ENCODE measurements at regions not wholly inside any gene's neighbourhood (a gene's known extent, or its start where the extent isn't known, plus 50 kb on each side); places are given as distances from the start of the nearest gene placed in this dataset.

GRCh38 chr6:41426438-41426851, 91.0 kb downstream of the NCR2 start:
- no peak for FAIRE-seq
- Histone ChIP-seq H3K4me3 (ENCODE audit: control insufficient read depth in 2 of 3, extremely low read depth in 1 of 3, insufficient read depth in 2 of 3, low read depth in 1 of 3, low read length in 3 of 3) (no peak overlapping the region), H3K4me1 (ENCODE audit: control insufficient read depth, extremely low read depth, insufficient read depth, low read length) (peaks cover 7% of the 10 kb centered on the region), H3K4me2 (ENCODE audit: control insufficient read depth, extremely low read depth, insufficient read depth, low read depth, low read length) (no peak overlapping the region), H3K9me3 (ENCODE audit: control insufficient read depth, low read depth, low read length) (no peaks in the 10 kb centered on the region), H3K9ac (ENCODE audit: control insufficient read depth, extremely low read depth, insufficient read depth, low read length) (no peak overlapping the region), H3K27me3 (ENCODE audit: control insufficient read depth, extremely low read depth, insufficient read depth, low read length) (peaks cover 49% of the 10 kb centered on the region), H3K27ac (ENCODE audit: control insufficient read depth, insufficient read depth, low read length) (no peak overlapping the region), H3K36me3 (ENCODE audit: control insufficient read depth in 2 of 2, extremely low read depth in 1 of 2, insufficient read depth in 2 of 2, low read length in 2 of 2) (no peaks in the 10 kb centered on the region), H2AFZ (ENCODE audit: control insufficient read depth, low read length) (no peak overlapping the region), H4K20me1 (ENCODE audit: control insufficient read depth, extremely low read depth, insufficient read depth, low read length) (no peaks in the 10 kb centered on the region), H3K9me1 (ENCODE audit: control insufficient read depth, extremely low read depth, insufficient read depth, low read length) (no peaks in the 10 kb centered on the region), H3K79me2 (ENCODE audit: control insufficient read depth, insufficient read depth, low read length) (no peaks in the 10 kb centered on the region)
- no peak for DNase-seq (ENCODE audit: low read depth, low spot score)
- dilution Hi-C loops (cut with MboI; ENCODE audit: extremely low pct_ligation_motif_present, low sequenced_read_pairs): no loop called here
- TF ChIP-seq, protein P1, sequence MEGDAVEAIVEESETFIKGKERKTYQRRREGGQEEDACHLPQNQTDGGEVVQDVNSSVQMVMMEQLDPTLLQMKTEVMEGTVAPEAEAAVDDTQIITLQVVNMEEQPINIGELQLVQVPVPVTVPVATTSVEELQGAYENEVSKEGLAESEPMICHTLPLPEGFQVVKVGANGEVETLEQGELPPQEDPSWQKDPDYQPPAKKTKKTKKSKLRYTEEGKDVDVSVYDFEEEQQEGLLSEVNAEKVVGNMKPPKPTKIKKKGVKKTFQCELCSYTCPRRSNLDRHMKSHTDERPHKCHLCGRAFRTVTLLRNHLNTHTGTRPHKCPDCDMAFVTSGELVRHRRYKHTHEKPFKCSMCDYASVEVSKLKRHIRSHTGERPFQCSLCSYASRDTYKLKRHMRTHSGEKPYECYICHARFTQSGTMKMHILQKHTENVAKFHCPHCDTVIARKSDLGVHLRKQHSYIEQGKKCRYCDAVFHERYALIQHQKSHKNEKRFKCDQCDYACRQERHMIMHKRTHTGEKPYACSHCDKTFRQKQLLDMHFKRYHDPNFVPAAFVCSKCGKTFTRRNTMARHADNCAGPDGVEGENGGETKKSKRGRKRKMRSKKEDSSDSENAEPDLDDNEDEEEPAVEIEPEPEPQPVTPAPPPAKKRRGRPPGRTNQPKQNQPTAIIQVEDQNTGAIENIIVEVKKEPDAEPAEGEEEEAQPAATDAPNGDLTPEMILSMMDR (optimal IDR thresholded peaks at IDR 0.05 in 1 of 3, IDR thresholded peaks at IDR 0.05 in 1 of 3, conservative IDR thresholded peaks at IDR 0.05 in 1 of 3; ENCODE audit: extremely low read depth in 1 of 3, insufficient read depth in 2 of 3, low read length in 3 of 3): no peak
- TF ChIP-seq EZH2 (IDR thresholded peaks at IDR 0.05; ENCODE audit: low read length): no peak

DNA sequence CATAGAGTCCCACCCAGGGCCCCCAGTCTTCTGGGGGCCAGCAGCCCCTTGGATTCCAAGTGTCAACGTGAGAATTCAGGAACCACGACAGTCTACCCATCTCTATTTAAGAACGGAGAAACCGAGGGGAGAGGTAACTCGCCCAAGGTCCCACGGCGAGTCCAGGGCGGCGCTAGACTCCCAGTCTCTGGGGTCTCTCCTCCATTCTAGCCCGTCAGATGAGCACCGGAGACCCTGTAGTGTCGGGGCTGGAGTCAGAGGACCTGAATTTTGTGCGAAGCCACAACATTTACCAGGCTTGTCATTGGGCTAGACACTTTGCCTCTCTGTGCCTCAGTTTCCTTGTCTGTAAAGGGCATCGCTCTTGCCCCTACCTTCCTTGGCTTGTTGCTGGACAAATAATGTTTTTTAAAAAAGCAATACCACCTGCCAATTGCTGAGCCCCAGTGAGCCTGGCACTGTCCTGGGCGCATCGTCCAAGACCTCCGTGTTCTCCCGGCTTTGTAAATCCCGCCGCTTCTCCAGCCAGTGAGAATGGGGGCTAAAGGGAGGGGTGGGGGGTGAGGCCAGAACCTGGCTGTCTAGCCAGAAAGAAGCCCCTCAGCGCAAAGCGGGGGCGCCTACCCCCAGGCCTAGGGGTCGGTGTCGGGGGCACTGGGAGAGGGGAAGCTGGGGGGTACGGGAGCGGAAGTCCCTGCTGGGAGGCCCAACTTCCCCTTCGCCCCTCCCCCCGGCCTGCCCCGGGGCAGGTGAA, 91.7 kb downstream of the NCR2 start:
- DNase-seq (ENCODE audit: low read depth, low spot score) (no peak), FAIRE-seq (no peak)
- dilution Hi-C loops (cut with MboI; ENCODE audit: extremely low pct_ligation_motif_present, low sequenced_read_pairs): no loop called here
- Histone ChIP-seq H3K4me2 (ENCODE audit: control insufficient read depth, extremely low read depth, insufficient read depth, low read depth, low read length) (no peak overlapping the region), H2AFZ (ENCODE audit: control insufficient read depth, low read length) (no peak overlapping the region), H4K20me1 (ENCODE audit: control insufficient read depth, extremely low read depth, insufficient read depth, low read length) (no peaks in the 10 kb centered on the region), H3K79me2 (ENCODE audit: control insufficient read depth, insufficient read depth, low read length) (no peaks in the 10 kb centered on the region), H3K9me3 (ENCODE audit: control insufficient read depth, low read depth, low read length) (no peaks in the 10 kb centered on the region), H3K9me1 (ENCODE audit: control insufficient read depth, extremely low read depth, insufficient read depth, low read length) (no peaks in the 10 kb centered on the region), H3K9ac (ENCODE audit: control insufficient read depth, extremely low read depth, insufficient read depth, low read length) (no peak overlapping the region), H3K27ac (ENCODE audit: control insufficient read depth, insufficient read depth, low read length) (no peak overlapping the region), H3K4me1 (ENCODE audit: control insufficient read depth, extremely low read depth, insufficient read depth, low read length) (peaks cover 7% of the 10 kb centered on the region), H3K27me3 (ENCODE audit: control insufficient read depth, extremely low read depth, insufficient read depth, low read length) (peaks cover 45% of the 10 kb centered on the region), H3K4me3 (ENCODE audit: control insufficient read depth in 2 of 3, extremely low read depth in 1 of 3, insufficient read depth in 2 of 3, low read depth in 1 of 3, low read length in 3 of 3) (no peak overlapping the region), H3K36me3 (ENCODE audit: control insufficient read depth in 2 of 2, extremely low read depth in 1 of 2, insufficient read depth in 2 of 2, low read length in 2 of 2) (no peaks in the 10 kb centered on the region)
- TF ChIP-seq EZH2 (IDR thresholded peaks at IDR 0.05; ENCODE audit: low read length): peak; percentile 46
- TF ChIP-seq, protein P1 (optimal IDR thresholded peaks at IDR 0.05 in 1 of 3, IDR thresholded peaks at IDR 0.05 in 1 of 3, conservative IDR thresholded peaks at IDR 0.05 in 1 of 3; ENCODE audit: extremely low read depth in 1 of 3, insufficient read depth in 2 of 3, low read length in 3 of 3): no peak

Data from keratinocyte (primary cell).